HAP-1 (cell line): ENCODE measurements at regions not wholly inside any gene's neighbourhood (a gene's known extent, or its start where the extent isn't known, plus 50 kb on each side); places are given as distances from the start of the nearest gene placed in this dataset.

ENCODE experiments used
- DNase-seq, 2 experiments: peaks; one replicate each; pipeline ENCODE4 v3.0.0-alpha.2; 2016 to 2020; ENCODE audit warnings: low spot score in 2 of 2
- H3K27me3 ChIP-seq: fragments of 250-450 bp; sonication (Bioruptor Pico); 2 replicates; pipeline ENCODE4 v1.5.1; 2020; ENCODE audit warnings: low read depth, mild to moderate bottlenecking, moderate library complexity
- H3K36me3 ChIP-seq: fragments of 250-450 bp; sonication (Bioruptor Pico); replicated peaks from 2 replicates; pipeline ENCODE4 v1.5.1; 2020; ENCODE audit warnings: mild to moderate bottlenecking
- H3K4me1 ChIP-seq: fragments of 250-450 bp; sonication (Bioruptor Pico); 2 replicates; pipeline ENCODE4 v1.5.1; 2020; ENCODE audit warnings: mild to moderate bottlenecking
- H3K4me3 ChIP-seq: fragments of 250-450 bp; sonication (Bioruptor Pico); 2 replicates; pipeline ENCODE4 v1.5.1; 2020; ENCODE audit warnings: mild to moderate bottlenecking, moderate library complexity
- H3K9me3 ChIP-seq: fragments of 250-450 bp; sonication (Bioruptor Pico); 2 replicates; pipeline ENCODE4 v1.5.1; 2020; ENCODE audit warnings: mild to moderate bottlenecking, moderate library complexity
- in situ Hi-C: fragments of 300-500 bp; cut with MboI; formaldehyde crosslinking; loops from 3 replicates; pipeline ENCODE4 v1.14.3; 2020; ENCODE audit warnings: low sequenced_read_pairs, inconsistent platforms, mixed read lengths

- H3K4me1 ChIP-seq: peaks cover 3% of the 10 kb centered on the region
- H3K4me3 ChIP-seq: no peak overlapping the region
- H3K36me3 ChIP-seq: no peaks in the 10 kb centered on the region
- no peak for DNase-seq
- H3K9me3 ChIP-seq: 0 out of 2 replicates have a peak, but pooled peaks cover 4% of the 10 kb centered on the region
- H3K27me3 ChIP-seq: no peaks in the 10 kb centered on the region
- in situ Hi-C loops: no loop called here
Observed at GRCh38 chr2:217270485-217271121, 410.7 kb upstream of the TNP1 start.

GRCh38 chr2:217269701-217270484 lies 410.0 kb upstream of the TNP1 start:
- peaks cover 3% of the 10 kb centered on the region for H3K4me1 ChIP-seq
- no peaks in the 10 kb centered on the region for H3K36me3 ChIP-seq
- no peaks in the 10 kb centered on the region for H3K27me3 ChIP-seq
- in situ Hi-C loops: no loop called here
- no peak overlapping the region for H3K4me3 ChIP-seq
- 0 out of 2 replicates have a peak, but pooled peaks cover 4% of the 10 kb centered on the region for H3K9me3 ChIP-seq
- DNase-seq: no peak

- Histone ChIP-seq H3K36me3 (no peaks in the 10 kb centered on the region), H3K4me3 (no peak overlapping the region), H3K4me1 (peaks cover 3% of the 10 kb centered on the region), H3K27me3 (no peaks in the 10 kb centered on the region), H3K9me3 (0 out of 2 replicates have a peak, but pooled peaks cover 4% of the 10 kb centered on the region)
- DNase-seq: no peak
- in situ Hi-C loops: no loop called here
Observed at GRCh38 chr2:217268978-217269377, 409.1 kb upstream of the TNP1 start.

- in situ Hi-C loops: no loop called here
- H3K27me3 ChIP-seq: no peaks in the 10 kb centered on the region
- H3K4me3 ChIP-seq: no peak overlapping the region
- no peak for DNase-seq
- no peaks in the 10 kb centered on the region for H3K36me3 ChIP-seq
- peaks cover 3% of the 10 kb centered on the region for H3K4me1 ChIP-seq
- H3K9me3 ChIP-seq: 0 out of 2 replicates have a peak, but pooled peaks cover 4% of the 10 kb centered on the region
Observed at GRCh38 chr2:217267758-217268157, 407.9 kb upstream of the TNP1 start.

GRCh38 chr2:217263756-217264155 lies 403.9 kb upstream of the TNP1 start:
- Histone ChIP-seq H3K9me3 (0 out of 2 replicates have a peak, but pooled peaks cover 4% of the 10 kb centered on the region), H3K4me1 (no peaks in the 10 kb centered on the region), H3K36me3 (no peaks in the 10 kb centered on the region), H3K4me3 (no peak overlapping the region), H3K27me3 (no peaks in the 10 kb centered on the region)
- no peak for DNase-seq
- in situ Hi-C loops: no loop called here

- no peak overlapping the region for H3K4me3 ChIP-seq
- no peaks in the 10 kb centered on the region for H3K4me1 ChIP-seq
- H3K9me3 ChIP-seq: 0 out of 2 replicates have a peak, but pooled peaks cover 4% of the 10 kb centered on the region
- in situ Hi-C loops: no loop called here
- H3K27me3 ChIP-seq: no peaks in the 10 kb centered on the region
- no peaks in the 10 kb centered on the region for H3K36me3 ChIP-seq
- no peak for DNase-seq
Observed at GRCh38 chr2:217262911-217263310, 403.0 kb upstream of the TNP1 start.

DNA sequence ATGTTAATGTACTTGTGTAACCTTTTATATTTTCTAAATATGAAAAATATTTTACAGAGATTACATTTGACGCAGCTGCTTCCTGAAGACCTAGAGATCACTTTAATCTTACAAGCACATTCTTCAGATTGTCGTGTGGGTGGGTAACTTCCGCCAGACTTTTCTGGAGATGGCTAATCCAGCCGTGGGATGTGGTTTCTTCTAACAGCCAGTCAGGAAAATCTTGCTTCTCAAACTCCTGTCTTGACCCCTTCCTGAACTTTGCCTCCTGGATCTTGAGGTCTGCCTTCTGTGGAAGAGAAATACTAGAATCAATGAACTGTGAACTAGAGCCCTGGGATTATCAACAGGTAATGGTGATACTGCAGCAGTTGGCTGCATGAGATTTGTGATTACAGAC lies 401.6 kb upstream of the TNP1 start:
- DNase-seq: no peak
- in situ Hi-C loops: no loop called here
- no peaks in the 10 kb centered on the region for H3K27me3 ChIP-seq

DNA sequence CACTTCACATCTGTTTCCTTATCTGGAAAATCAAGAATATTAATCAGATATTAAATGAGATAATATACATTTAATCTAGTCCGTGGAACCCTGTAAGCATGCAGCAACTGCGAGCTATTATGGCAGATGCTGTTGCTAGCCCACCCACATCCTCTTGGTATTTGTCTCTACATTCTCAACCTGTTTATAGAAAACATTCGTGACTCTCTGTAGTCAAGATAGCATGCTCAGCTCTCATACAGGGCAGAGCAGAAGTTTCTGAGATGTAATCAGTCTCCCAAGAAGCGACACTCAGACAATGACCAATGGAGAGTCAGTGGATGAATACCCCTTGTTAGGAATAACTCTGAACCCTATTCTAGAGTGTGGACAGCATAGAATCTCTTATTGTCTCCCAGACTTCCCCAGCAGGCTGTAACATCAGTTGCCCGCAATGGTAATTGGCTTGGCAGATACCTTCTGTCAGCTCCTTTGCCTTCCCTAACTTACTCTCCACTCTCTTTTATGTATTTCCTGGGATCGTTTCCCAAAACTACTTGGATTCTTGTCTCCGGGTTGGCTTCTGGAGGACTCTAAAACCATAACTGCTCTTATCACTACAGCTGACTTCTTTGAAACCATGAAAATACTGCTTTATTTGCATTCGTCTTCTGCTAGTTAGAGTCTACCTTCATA lies 400.7 kb upstream of the TNP1 start:
- H3K36me3 ChIP-seq: no peaks in the 10 kb centered on the region
- no peaks in the 10 kb centered on the region for H3K27me3 ChIP-seq
- H3K4me1 ChIP-seq: peaks cover 13% of the 10 kb centered on the region
- DNase-seq: no peak
- H3K4me3 ChIP-seq: no peak overlapping the region
- in situ Hi-C loops: no loop called here
- H3K9me3 ChIP-seq: no peaks in the 10 kb centered on the region

More for the DNA sequence above, 401.6 kb upstream of the TNP1 start:
- no peaks in the 10 kb centered on the region for H3K9me3 ChIP-seq
- H3K36me3 ChIP-seq: no peaks in the 10 kb centered on the region
- H3K4me3 ChIP-seq: no peak overlapping the region
- H3K4me1 ChIP-seq: peaks cover 7% of the 10 kb centered on the region

DNA sequence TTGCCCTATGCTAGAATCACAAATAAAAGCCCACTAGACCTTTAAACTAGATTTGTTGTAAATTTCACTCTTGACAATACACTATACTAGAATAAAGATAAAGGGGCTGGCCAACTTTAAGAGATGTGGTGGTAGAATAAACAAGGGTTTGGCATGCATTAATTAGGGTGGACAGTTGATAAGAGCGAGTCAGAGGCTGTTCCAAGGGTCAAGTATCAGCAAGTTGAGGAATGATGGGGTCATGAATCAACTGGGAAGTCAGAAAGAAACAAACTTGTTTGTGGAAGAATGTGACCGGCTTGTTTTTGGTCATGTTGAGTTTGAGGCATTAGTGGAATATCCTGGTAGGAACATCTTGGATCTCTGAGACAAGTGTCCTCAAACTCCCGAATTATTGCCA lies 398.3 kb upstream of the TNP1 start:
- DNase-seq: no peak
- H3K4me3 ChIP-seq: no peak overlapping the region
- H3K9me3 ChIP-seq: no peaks in the 10 kb centered on the region
- H3K36me3 ChIP-seq: no peaks in the 10 kb centered on the region
- no peaks in the 10 kb centered on the region for H3K27me3 ChIP-seq
- peaks cover 17% of the 10 kb centered on the region for H3K4me1 ChIP-seq
- in situ Hi-C loops: no loop called here

DNA sequence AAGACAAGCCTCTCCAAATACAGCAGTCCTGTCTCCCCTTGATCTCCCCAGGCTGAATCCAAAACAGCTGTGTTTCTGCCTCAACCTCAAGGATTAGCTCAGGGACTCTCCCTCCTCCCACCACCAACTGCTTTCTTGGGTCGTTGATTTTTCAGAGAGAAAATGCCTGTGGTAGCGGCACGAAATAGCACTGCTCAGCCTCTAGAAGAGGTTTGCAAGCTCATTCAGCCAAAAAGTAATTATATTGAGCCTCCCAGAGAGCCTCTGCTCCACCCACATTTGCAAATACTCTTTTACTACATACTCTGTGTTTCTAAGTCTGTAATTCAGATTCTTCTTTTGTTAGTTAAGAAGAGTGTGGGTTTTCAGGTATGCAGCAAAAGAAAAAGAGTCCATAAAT lies 396.4 kb upstream of the TNP1 start:
- Histone ChIP-seq H3K36me3 (no peaks in the 10 kb centered on the region), H3K27me3 (no peaks in the 10 kb centered on the region), H3K4me3 (no peak overlapping the region), H3K9me3 (no peaks in the 10 kb centered on the region), H3K4me1 (peaks cover 17% of the 10 kb centered on the region)
- in situ Hi-C loops: no loop called here
- DNase-seq: peak; percentile 72 to 95

DNA sequence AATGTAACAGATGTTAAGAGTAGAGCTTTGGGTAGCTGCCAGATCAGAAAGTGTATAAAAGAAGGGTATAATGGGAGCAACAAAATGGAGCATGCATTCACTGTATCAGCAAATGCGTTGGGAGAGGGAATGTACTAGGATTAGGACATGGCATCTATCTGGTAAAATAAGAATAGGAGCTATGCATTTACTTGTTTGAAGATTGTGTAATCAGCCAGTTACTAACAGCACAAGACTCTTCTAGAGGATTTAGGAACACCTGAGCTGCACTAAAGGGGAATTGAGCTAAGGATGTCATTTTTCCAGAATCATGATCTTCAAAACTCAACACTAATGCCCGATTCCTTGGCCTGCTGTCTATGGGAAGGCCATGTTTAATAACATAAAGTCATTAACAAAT lies 394.2 kb upstream of the TNP1 start:
- no peak for DNase-seq
- in situ Hi-C loops: no loop called here
- Histone ChIP-seq H3K36me3 (no peaks in the 10 kb centered on the region), H3K27me3 (no peaks in the 10 kb centered on the region), H3K4me1 (peaks cover 33% of the 10 kb centered on the region), H3K4me3 (no peak overlapping the region), H3K9me3 (no peaks in the 10 kb centered on the region)

DNA sequence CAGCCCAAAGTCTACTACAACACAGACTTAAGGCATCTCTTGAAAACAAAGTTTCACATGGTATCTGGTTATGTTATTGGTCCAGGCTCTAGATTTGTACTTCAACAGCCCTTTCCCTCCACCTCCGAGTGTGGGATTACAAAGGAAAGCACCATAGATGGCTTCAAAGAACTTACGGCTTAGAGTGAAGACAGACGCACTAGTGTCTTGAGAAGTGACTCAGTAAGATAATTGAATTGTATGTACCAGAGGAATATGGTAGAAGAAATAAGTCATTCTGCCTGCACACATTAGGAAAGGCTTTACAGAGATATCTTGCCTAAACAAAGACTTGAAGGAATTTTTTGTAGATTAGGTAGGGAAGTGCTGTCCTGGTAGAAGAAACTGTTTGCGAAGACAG lies 392.3 kb upstream of the TNP1 start:
- Histone ChIP-seq H3K36me3 (no peaks in the 10 kb centered on the region), H3K4me3 (no peak overlapping the region), H3K27me3 (no peaks in the 10 kb centered on the region), H3K4me1 (peaks cover 41% of the 10 kb centered on the region), H3K9me3 (no peaks in the 10 kb centered on the region)
- in situ Hi-C loops: no loop called here
- no peak for DNase-seq

DNA sequence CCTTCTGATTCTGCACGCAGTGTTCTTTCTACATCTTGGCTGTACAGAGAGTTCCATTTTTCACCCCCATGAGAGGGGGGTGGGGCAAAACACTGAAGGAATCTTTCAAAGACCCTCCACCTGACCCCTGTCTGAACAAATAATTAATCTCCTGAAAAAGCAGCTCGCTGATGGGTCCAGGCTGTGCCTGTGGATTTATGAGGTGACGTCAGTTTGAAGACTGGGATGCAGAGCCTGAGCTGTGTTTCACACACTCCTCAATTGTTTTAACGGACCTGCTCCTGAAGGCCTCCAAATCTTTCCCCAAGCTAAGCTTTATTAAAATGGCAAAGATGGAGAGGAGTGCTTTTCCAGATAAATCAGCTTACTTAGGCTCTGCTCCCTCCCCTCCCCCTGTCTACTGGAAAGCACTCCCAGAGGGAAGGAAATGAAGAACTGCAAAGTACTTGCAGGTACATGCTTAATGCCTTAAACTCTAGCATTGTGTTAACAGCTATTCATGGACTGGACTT lies 390.2 kb upstream of the TNP1 start:
- H3K4me1 ChIP-seq: peaks cover 24% of the 10 kb centered on the region
- DNase-seq: peak; percentile 77 to 92
- in situ Hi-C loops: no loop called here
- H3K4me3 ChIP-seq: no peak overlapping the region
- H3K36me3 ChIP-seq: no peaks in the 10 kb centered on the region
- H3K27me3 ChIP-seq: no peaks in the 10 kb centered on the region
- no peaks in the 10 kb centered on the region for H3K9me3 ChIP-seq
